Thymus (tissue), 11 donors: ENCODE measurements at regions not wholly inside any gene's neighbourhood (a gene's known extent, or its start where the extent isn't known, plus 50 kb on each side); places are given as distances from the start of the nearest gene placed in this dataset.

ENCODE experiments used
- DNase-seq, 9 donors: peaks; one replicate each; pipeline ENCODE4 v3.0.0-alpha.2; 2013; ENCODE audit warnings: low spot score in 9 of 9, low read depth in 6 of 9, missing footprints in 1 of 9
- H3K27ac ChIP-seq, 2 donors: one replicate each; pipeline ENCODE4 v1.5.1; 2013; ENCODE audit warnings: control low read depth in 1 of 2, low read depth in 1 of 2, low read length in 1 of 2, mild to moderate bottlenecking in 1 of 2, moderate library complexity in 1 of 2
- H3K27me3 ChIP-seq, 2 donors: one replicate each; pipeline ENCODE4 v1.5.1; 2013; ENCODE audit warnings: low read length in 1 of 2; ENCODE audit not compliant: control insufficient read depth in 2 of 2, insufficient read depth in 1 of 2
- H3K36me3 ChIP-seq, 2 donors: one replicate each; pipeline ENCODE4 v1.5.1; 2013; ENCODE audit warnings: low read length in 1 of 2, mild to moderate bottlenecking in 1 of 2, moderate library complexity in 1 of 2; ENCODE audit not compliant: control insufficient read depth in 2 of 2, insufficient read depth in 2 of 2
- H3K4me1 ChIP-seq, 2 donors: one replicate each; pipeline ENCODE4 v1.5.1; 2013; ENCODE audit warnings: low read length in 2 of 2; ENCODE audit not compliant: control insufficient read depth in 2 of 2, insufficient read depth in 2 of 2
- H3K4me3 ChIP-seq, 2 donors: one replicate each; pipeline ENCODE4 v1.5.1; 2013; ENCODE audit warnings: low read length in 2 of 2, control low read depth in 1 of 2, mild to moderate bottlenecking in 1 of 2
- H3K9me3 ChIP-seq, 2 donors: one replicate each; pipeline ENCODE4 v1.5.1; 2013; ENCODE audit warnings: low read length in 1 of 2, mild to moderate bottlenecking in 1 of 2; ENCODE audit not compliant: control insufficient read depth in 2 of 2, insufficient read depth in 1 of 2
- WGBS: extraction: QIAGEN DNeasy Blood & Tissue Kit; methylation state at CpG from one replicate; pipeline ENCODE4 v1.1.7; 2013; 5-methylcytosine and 5-hydroxymethylcytosine counted together
- donor health status: healthy.

DNA sequence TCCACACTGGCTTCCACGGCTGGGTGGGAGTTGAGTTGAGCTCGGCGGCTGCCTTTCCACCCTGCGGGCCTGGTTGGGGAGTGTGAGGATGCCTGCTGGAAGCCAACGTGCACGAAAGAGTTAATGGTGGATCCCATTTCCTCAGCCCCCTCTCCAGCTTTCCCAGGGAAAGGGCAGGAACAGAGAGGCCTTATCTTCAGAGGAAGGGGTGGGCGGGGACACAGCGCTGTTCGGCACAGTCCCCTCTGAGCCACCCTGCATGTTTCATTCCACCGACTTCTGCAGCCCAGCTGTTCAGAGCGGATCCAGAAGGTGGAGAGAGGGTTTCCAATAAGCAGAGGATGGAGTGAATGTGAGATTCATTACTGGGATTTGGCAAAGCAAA is 295.3 kb downstream of the SEC14L1 start:
- Histone ChIP-seq H3K36me3 (peaks cover 12 to 44% of the 10 kb centered on the region in 2 donors), H3K4me3 (no peak overlapping the region), H3K27me3 (no peaks in the 10 kb centered on the region), H3K27ac (peak overlapping the region; percentile 86 to 94), H3K4me1 (peaks cover 87 to 99% of the 10 kb centered on the region in 2 donors), H3K9me3 (peaks cover 0 to 4% of the 10 kb centered on the region in 2 donors)
- 85% methylated on average over 11 of the region's 11 CpGs for WGBS
- no peak for DNase-seq

DNA sequence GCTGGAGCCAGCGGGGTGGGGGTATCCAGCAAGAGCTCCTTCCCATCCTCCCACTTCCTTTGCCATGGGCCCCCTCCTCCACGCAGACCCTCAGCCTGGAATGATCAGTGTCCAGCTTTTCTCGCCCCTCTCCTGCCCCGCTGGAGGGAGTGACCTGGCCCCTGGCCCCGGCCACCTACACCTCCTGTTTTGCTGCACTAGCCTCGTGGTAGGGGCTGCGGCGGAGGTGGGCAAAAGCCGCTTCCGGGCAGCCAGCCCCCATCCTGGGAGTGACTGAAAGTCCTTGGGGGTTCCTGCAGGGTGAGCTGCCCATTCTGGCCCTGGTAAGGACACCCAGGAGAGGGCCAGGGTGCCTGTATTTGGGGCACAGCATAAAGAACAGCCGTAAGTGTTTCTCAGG is 295.7 kb downstream of the SEC14L1 start:
- DNase-seq, result no peak
- 71% methylated on average over 11 of the region's 11 CpGs for WGBS
- H3K27me3 ChIP-seq, result no peaks in the 10 kb centered on the region
- H3K4me3 ChIP-seq, result peak overlapping the region in 1 of 2 donors; percentile 12
- peak overlapping the region; percentile 66 to 86 for H3K27ac ChIP-seq
- peaks cover 12 to 43% of the 10 kb centered on the region in 2 donors for H3K36me3 ChIP-seq
- peaks cover 0 to 4% of the 10 kb centered on the region in 2 donors for H3K9me3 ChIP-seq
- peaks cover 90 to 100% of the 10 kb centered on the region in 2 donors for H3K4me1 ChIP-seq

DNA sequence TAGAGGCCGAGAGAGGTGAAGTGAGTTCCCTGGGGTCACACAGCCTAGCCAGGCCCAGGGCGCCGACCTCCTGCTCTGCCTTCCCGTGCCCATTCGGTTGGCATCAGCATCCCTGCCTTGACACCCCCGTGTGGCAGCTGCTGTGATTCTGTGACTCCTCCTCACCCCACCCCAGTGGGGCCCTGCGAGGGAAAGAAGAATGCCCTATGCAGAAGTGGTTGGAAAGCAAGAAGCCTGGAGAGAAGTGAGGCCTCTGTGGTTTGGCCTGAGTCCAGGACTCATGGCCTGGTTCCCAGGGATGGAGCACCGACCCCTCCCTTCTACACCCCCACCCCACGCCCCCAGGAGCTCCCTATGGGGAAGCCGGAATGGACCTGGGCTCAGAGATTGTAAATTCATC is 296.2 kb downstream of the SEC14L1 start:
- Histone ChIP-seq H3K36me3 (peaks cover 12 to 43% of the 10 kb centered on the region in 2 donors), H3K4me1 (peaks cover 95 to 100% of the 10 kb centered on the region in 2 donors), H3K9me3 (peaks cover 0 to 4% of the 10 kb centered on the region in 2 donors), H3K27me3 (no peaks in the 10 kb centered on the region), H3K4me3 (no peak overlapping the region), H3K27ac (peak overlapping the region; percentile 66 to 86)
- WGBS, result 22% methylated on average over 10 of the region's 10 CpGs
- peak in 1 of 9 donors; percentile 72 for DNase-seq

DNA sequence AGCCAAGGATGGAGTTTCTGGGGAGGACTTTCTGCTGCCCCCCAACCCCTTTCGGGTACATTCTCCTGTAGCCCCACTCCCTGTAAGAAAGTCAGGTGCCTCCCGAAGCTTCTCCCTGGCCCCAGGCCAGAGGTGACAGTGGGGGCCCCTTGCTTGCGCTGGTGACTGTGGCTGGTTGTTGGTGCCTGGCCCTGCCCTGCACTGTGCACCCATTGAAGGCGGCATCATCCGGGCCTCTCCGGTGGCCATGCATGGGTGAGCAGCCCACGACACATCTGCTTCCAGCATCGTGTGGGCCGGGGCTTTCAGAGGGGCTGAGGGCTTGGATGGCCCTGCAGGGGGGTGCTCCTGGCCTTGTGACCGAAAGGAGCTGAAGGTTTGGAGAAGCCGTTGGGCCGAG is 297.0 kb downstream of the SEC14L1 start:
- 82% methylated on average over 12 of the region's 12 CpGs for WGBS
- H3K36me3 ChIP-seq, result peaks cover 12 to 38% of the 10 kb centered on the region in 2 donors
- no peaks in the 10 kb centered on the region for H3K27me3 ChIP-seq
- no peak overlapping the region for H3K4me3 ChIP-seq
- DNase-seq, result no peak
- H3K4me1 ChIP-seq, result peaks cover 98 to 100% of the 10 kb centered on the region in 2 donors
- H3K9me3 ChIP-seq, result peaks cover 0 to 4% of the 10 kb centered on the region in 2 donors
- H3K27ac ChIP-seq, result peak overlapping the region; percentile 66 to 98

DNA sequence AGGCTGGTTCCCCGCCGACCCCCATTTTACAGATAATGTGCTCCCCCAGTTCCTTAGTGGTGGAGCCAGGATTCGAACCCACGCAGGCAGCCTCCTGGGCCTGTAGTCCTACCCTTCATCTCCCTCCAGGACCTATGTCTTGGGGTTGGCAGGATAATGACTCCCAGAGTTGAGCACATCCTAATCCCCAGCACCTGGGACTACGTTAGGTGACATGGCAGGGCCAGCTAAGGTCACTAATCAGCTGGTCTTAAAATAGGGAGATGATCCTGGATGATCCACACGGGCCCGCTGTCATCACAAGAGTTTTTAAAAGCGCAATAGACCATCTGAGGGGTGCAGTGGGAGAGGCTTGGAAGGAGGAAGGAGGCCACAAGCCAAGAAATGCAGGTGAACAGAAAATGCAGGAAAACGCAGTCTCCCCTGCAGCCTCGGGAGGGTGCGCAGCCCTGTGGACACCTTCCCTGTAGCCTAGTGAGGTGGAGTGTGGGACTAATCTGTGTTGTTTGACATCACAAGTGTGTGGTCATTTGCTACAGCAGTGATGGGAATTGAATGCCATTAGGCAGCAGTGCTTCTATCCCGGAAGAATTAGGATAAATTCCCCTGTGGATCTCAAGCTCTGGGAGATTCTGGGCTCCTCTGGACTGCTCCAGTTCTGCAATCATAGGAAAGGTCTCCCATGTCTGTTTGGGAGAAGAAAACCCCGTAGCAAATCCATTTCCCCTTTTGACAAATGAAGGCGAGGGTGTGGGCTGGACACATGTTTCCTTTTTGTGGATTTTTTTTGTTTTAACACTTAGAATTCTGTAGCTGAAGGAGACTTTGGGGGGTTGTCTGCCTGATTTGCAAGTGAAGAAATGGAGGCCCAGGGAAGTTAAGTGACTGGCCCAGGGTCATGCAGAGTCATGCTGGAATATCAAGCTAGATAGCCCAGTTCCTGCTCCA is 297.7 kb downstream of the SEC14L1 start:
- Histone ChIP-seq H3K4me3 (no peak overlapping the region), H3K36me3 (peaks cover 12 to 32% of the 10 kb centered on the region in 2 donors), H3K27ac (peak overlapping the region; percentile 96 to 98), H3K4me1 (peaks cover 98 to 100% of the 10 kb centered on the region in 2 donors), H3K9me3 (peaks cover 0 to 4% of the 10 kb centered on the region in 2 donors), H3K27me3 (no peaks in the 10 kb centered on the region)
- 84% methylated on average over 14 of the region's 14 CpGs for WGBS
- no peak for DNase-seq

DNA sequence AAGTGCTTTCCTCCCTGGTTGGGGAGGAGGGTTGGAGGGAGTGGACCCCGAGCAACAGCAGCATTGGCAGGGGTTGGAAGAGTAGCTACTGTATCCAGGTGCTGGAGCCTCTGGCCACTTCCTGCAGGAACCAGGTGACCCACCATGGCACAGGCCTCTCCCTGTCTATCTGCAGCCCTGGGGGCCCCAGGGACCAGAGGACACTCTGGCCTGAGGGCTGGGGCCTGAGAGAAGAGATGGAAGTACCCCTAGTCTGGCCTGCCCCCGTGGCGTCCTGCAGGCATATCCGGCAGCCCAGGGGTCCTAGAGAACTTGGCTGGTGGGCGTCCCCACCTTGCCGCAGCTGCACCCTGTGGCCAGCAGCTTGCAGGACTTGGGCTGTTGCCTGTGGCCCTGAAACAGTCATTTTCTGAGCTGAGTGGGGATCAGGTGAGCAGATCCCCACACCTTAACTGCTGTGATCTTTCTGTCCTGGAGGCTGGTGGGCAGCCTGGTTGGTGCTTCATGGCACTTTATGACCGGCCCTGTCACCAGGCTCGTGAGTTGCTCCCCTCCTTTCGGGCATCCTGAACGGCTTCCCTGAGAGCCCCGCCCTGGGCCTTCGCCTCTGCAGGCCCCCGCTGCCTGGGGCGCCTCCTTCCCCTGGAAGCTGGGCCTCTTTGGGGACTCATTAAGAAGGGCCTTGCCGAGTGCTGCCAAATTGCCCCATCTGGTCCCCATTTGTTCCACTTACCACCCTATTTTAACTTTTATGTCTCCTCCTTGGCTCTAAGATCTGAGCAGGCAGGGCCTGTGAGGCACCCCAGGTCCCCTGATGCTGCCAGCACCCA is 298.6 kb downstream of the SEC14L1 start:
- no peaks in the 10 kb centered on the region for H3K27me3 ChIP-seq
- peaks cover 0 to 4% of the 10 kb centered on the region in 2 donors for H3K9me3 ChIP-seq
- DNase-seq, result no peak
- peak overlapping the region; percentile 96 to 98 for H3K27ac ChIP-seq
- WGBS, result 64% methylated on average over 15 of the region's 15 CpGs
- H3K36me3 ChIP-seq, result peaks cover 12 to 35% of the 10 kb centered on the region in 2 donors
- H3K4me1 ChIP-seq, result peaks cover 98 to 100% of the 10 kb centered on the region in 2 donors
- peak overlapping the region in 1 of 2 donors; percentile 2 for H3K4me3 ChIP-seq

DNA sequence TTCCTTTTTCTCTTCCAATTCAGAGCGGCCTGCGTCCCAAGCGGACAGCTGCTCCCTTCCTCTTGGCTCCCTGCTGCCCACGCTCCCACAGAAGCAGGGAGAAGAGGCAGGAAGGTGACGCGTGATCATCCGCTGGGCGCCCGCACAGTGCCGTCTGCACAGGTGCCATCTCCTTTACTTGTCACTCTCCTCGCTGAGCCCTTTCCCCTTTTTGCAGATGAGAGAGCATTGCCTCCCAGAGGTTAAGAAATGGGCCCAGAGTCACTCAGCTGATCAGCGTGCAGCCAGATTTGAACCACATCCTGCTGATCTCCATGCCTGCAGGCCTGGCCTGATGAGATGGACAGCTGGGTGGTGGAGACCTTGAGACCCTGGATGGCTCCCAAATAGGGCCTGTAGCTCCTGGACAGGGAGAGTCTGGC is 299.8 kb downstream of the SEC14L1 start:
- DNase-seq, result peak in 4 of 9 donors; percentile 76 to 90 (median 78)
- peaks cover 96 to 100% of the 10 kb centered on the region in 2 donors for H3K4me1 ChIP-seq
- peaks cover 0 to 4% of the 10 kb centered on the region in 2 donors for H3K9me3 ChIP-seq
- peak overlapping the region; percentile 16 to 32 for H3K4me3 ChIP-seq
- H3K27ac ChIP-seq, result peak overlapping the region; percentile 96 to 98
- peaks cover 8 to 31% of the 10 kb centered on the region in 2 donors for H3K36me3 ChIP-seq
- H3K27me3 ChIP-seq, result no peaks in the 10 kb centered on the region
- 8% methylated on average over 12 of the region's 12 CpGs for WGBS

DNA sequence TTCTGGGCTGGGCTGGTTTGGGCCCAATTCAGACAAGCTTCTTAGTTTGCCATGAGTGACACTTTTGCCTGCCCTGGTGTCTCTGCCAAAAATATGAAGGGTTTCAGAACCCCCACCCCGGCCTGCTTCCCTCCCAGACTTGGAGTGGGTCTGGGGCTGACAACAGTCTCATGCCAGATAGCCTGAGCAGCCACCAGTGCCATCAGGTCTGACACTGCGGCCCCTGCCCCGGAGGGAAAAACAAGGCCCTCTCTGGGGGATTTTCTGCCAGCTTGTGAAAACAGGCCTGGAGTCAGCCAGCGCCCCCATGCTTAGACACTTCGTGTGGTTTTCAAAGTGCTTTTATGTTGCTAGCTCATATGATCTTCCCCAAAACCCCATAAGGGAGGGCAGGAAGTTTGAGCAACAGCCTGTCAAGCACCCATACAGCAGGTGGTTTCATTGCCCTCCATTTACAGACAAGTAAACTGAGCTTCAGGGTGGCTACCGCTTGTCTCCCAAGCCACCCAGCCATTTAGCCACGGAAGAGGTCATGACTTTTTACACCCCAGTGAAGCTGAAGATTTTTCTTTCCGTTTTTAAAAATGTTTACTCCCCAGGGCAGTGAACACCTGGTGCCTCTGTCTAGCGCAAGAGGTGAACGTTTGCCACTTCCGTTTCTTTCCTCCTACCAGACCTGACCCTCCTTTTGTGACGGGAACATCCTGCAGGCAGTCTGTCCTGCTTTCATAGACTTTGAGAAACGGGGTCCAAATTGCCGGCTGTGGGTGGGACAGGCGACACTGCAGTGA is 300.6 kb downstream of the SEC14L1 start:
- 3% methylated on average over 15 of the region's 15 CpGs for WGBS
- Histone ChIP-seq H3K36me3 (peaks cover 3 to 25% of the 10 kb centered on the region in 2 donors), H3K4me3 (peak overlapping the region; percentile 16 to 32), H3K9me3 (no peaks in the 10 kb centered on the region), H3K27ac (peak overlapping the region; percentile 96 to 98), H3K27me3 (no peaks in the 10 kb centered on the region), H3K4me1 (peaks cover 94 to 100% of the 10 kb centered on the region in 2 donors)
- peak; percentile 73 to 97 (median 88) for DNase-seq
